ENCODE measurements at regions not wholly inside any gene's neighbourhood (a gene's known extent, or its start where the extent isn't known, plus 50 kb on each side); places are given as distances from the start of the nearest gene placed in this dataset.

DNA sequence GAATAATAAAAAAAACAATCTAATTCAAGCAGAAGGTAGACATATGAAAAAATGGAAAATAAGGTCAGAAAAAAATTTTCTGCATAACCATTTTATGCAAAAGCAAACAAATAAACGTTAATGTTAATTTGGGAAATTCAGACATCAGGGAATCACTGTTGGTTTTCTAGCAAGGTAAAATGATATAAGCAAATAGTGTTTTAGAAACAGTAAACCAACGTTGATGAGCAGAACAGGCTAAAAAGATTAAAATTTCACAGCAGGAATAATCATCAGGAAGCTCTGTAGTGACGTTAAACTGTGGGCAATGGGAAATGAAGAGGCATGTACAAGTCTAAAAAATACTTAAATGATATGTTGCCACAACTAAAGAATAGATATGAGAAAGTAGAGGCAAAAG, 54.5 kb upstream of the HMGCLL1 start:
- H3K27ac ChIP-seq (ENCODE audit: extremely low read length, insufficient read depth, low read length) = no peak overlapping the region
- no peak for ATAC-seq
- no peak overlapping the region for H2AFZ ChIP-seq (ENCODE audit: low read length)
- no peak overlapping the region for H3K4me2 ChIP-seq (ENCODE audit: low read depth, low read length)
- H3K4me1 ChIP-seq (ENCODE audit: insufficient read depth, low read length) = no peaks in the 10 kb centered on the region
- in situ Hi-C loops (cut with HindIII; ENCODE audit: extremely low pct_ligation_motif_present, low pct_unique_long_range_greater_than_20kb) = no loop called here
- H3K79me2 ChIP-seq (ENCODE audit: insufficient read depth, low read length) = no peaks in the 10 kb centered on the region
- H4K20me1 ChIP-seq (ENCODE audit: insufficient read depth, low read length) = no peaks in the 10 kb centered on the region
- no peak overlapping the region for H3K9ac ChIP-seq (ENCODE audit: insufficient read depth, low read depth, low read length)
- no peak for FAIRE-seq
- no peaks in the 10 kb centered on the region for H3K27me3 ChIP-seq (ENCODE audit: control insufficient read depth in 1 of 2, insufficient read depth in 2 of 2, low read length in 2 of 2)
- CTCF ChIA-PET (ENCODE audit: low intra/inter-chr PET ratio, low total read pairs) = no interaction called here
- intact Hi-C loops (cut with micrococcal nuclease; ENCODE audit: unreplicated experiment) = no loop called here
- POLR2A ChIA-PET = no interaction called here
- H3K36me3 ChIP-seq (replicated peaks in 1 of 2; ENCODE audit: control insufficient read depth in 1 of 2, insufficient read depth in 2 of 2, low read length in 2 of 2) = no peaks in the 10 kb centered on the region
- 1% methylated on average over 3 of the region's 3 CpGs for WGBS (ENCODE audit: low lambda C conversion rate)
- no peak overlapping the region for H3K4me3 ChIP-seq (replicated peaks in 1 of 3; ENCODE audit: insufficient read depth in 1 of 3, low read depth in 2 of 3, low read length in 3 of 3)
- no TSS peak for BruUV-seq (replicated peaks)
- no peak for DNase-seq (ENCODE audit: low spot score)
- no peaks in the 10 kb centered on the region for H3K9me3 ChIP-seq (ENCODE audit: low read length)
- TF ChIP-seq ZBTB7B (CRISPR knock-in tag; IDR thresholded peaks at IDR 0.05) (no peak), MEF2D (CRISPR knock-in tag; IDR thresholded peaks at IDR 0.05) (no peak), ZBTB42 (CRISPR knock-in tag; IDR thresholded peaks at IDR 0.05) (no peak), NKX3-1 (CRISPR knock-in tag; IDR thresholded peaks at IDR 0.05) (no peak), HNRNPLL (IDR thresholded peaks at IDR 0.05; ENCODE audit: low read depth, low read length, poor library complexity, severe bottlenecking) (no peak), KLF16 (CRISPR knock-in tag; IDR thresholded peaks at IDR 0.05) (no peak), SIX4 (CRISPR knock-in tag; IDR thresholded peaks at IDR 0.05) (no peak), GABPA (IDR thresholded peaks at IDR 0.05; ENCODE audit: low read depth, low read length) (no peak), GABPA (CRISPR knock-in tag; IDR thresholded peaks at IDR 0.05; ENCODE audit: low read depth) (no peak), MBD4 (IDR thresholded peaks at IDR 0.05; ENCODE audit: borderline replicate concordance, low read length) (no peak), ZFP36L2 (CRISPR knock-in tag; IDR thresholded peaks at IDR 0.05) (no peak)
- TF ChIP-seq, protein P1, sequence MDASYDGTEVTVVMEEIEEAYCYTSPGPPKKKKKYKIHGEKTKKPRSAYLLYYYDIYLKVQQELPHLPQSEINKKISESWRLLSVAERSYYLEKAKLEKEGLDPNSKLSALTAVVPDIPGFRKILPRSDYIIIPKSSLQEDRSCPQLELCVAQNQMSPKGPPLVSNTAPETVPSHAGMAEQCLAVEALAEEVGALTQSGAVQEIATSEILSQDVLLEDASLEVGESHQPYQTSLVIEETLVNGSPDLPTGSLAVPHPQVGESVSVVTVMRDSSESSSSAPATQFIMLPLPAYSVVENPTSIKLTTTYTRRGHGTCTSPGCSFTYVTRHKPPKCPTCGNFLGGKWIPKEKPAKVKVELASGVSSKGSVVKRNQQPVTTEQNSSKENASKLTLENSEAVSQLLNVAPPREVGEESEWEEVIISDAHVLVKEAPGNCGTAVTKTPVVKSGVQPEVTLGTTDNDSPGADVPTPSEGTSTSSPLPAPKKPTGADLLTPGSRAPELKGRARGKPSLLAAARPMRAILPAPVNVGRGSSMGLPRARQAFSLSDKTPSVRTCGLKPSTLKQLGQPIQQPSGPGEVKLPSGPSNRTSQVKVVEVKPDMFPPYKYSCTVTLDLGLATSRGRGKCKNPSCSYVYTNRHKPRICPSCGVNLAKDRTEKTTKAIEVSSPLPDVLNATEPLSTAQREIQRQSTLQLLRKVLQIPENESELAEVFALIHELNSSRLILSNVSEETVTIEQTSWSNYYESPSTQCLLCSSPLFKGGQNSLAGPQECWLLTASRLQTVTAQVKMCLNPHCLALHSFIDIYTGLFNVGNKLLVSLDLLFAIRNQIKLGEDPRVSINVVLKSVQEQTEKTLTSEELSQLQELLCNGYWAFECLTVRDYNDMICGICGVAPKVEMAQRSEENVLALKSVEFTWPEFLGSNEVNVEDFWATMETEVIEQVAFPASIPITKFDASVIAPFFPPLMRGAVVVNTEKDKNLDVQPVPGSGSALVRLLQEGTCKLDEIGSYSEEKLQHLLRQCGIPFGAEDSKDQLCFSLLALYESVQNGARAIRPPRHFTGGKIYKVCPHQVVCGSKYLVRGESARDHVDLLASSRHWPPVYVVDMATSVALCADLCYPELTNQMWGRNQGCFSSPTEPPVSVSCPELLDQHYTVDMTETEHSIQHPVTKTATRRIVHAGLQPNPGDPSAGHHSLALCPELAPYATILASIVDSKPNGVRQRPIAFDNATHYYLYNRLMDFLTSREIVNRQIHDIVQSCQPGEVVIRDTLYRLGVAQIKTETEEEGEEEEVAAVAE (CRISPR knock-in tag; IDR thresholded peaks at IDR 0.05; ENCODE audit: borderline replicate concordance) = no peak
- TF ChIP-seq, protein P2, sequence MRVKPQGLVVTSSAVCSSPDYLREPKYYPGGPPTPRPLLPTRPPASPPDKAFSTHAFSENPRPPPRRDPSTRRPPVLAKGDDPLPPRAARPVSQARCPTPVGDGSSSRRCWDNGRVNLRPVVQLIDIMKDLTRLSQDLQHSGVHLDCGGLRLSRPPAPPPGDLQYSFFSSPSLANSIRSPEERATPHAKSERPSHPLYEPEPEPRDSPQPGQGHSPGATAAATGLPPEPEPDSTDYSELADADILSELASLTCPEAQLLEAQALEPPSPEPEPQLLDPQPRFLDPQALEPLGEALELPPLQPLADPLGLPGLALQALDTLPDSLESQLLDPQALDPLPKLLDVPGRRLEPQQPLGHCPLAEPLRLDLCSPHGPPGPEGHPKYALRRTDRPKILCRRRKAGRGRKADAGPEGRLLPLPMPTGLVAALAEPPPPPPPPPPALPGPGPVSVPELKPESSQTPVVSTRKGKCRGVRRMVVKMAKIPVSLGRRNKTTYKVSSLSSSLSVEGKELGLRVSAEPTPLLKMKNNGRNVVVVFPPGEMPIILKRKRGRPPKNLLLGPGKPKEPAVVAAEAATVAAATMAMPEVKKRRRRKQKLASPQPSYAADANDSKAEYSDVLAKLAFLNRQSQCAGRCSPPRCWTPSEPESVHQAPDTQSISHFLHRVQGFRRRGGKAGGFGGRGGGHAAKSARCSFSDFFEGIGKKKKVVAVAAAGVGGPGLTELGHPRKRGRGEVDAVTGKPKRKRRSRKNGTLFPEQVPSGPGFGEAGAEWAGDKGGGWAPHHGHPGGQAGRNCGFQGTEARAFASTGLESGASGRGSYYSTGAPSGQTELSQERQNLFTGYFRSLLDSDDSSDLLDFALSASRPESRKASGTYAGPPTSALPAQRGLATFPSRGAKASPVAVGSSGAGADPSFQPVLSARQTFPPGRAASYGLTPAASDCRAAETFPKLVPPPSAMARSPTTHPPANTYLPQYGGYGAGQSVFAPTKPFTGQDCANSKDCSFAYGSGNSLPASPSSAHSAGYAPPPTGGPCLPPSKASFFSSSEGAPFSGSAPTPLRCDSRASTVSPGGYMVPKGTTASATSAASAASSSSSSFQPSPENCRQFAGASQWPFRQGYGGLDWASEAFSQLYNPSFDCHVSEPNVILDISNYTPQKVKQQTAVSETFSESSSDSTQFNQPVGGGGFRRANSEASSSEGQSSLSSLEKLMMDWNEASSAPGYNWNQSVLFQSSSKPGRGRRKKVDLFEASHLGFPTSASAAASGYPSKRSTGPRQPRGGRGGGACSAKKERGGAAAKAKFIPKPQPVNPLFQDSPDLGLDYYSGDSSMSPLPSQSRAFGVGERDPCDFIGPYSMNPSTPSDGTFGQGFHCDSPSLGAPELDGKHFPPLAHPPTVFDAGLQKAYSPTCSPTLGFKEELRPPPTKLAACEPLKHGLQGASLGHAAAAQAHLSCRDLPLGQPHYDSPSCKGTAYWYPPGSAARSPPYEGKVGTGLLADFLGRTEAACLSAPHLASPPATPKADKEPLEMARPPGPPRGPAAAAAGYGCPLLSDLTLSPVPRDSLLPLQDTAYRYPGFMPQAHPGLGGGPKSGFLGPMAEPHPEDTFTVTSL (CRISPR knock-in tag; IDR thresholded peaks at IDR 0.05; ENCODE audit: borderline replicate concordance) = no peak
- TF ChIP-seq, protein P3, sequence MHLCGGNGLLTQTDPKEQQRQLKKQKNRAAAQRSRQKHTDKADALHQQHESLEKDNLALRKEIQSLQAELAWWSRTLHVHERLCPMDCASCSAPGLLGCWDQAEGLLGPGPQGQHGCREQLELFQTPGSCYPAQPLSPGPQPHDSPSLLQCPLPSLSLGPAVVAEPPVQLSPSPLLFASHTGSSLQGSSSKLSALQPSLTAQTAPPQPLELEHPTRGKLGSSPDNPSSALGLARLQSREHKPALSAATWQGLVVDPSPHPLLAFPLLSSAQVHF (CRISPR knock-in tag; IDR thresholded peaks at IDR 0.05) = no peak
